GM12865 (cell line): ENCODE measurements at regions not wholly inside any gene's neighbourhood (a gene's known extent, or its start where the extent isn't known, plus 50 kb on each side); places are given as distances from the start of the nearest gene placed in this dataset.

Experiments used
- DNase-seq: peaks from one replicate; pipeline ENCODE4 v3.0.0; 2010; ENCODE audit warnings: low read depth
- H3K4me3 ChIP-seq: 2 replicates; pipeline ENCODE4 v1.5.1; 2011; ENCODE audit warnings: mild to moderate bottlenecking, low read depth, low read length, control low read depth
- CTCF ChIP-seq: IDR thresholded peaks from 2 replicates; pipeline ENCODE4 v1.5.1; 2011; ENCODE audit warnings: low read length, control low read depth, low read depth, inconsistent platforms; ENCODE audit not compliant: insufficient read depth; ENCODE audit errors: missing control alignments

GRCh38 chr2:183993052-183993451 is 605.3 kb upstream of the ZNF804A start:
- TF ChIP-seq CTCF = no peak
- no peak overlapping the region for H3K4me3 ChIP-seq
- peak; percentile 73 for DNase-seq

GRCh38 chr2:183995632-183996031 is 602.7 kb upstream of the ZNF804A start:
- TF ChIP-seq CTCF = no peak
- DNase-seq = peak; percentile 18
- H3K4me3 ChIP-seq = no peak overlapping the region

GRCh38 chr2:183996825-183997793 is 601.2 kb upstream of the ZNF804A start:
- DNase-seq = peak; percentile 21

GRCh38 chr2:183998041-183998796 is 600.1 kb upstream of the ZNF804A start:
- DNase-seq = peak; percentile 86
- no peak overlapping the region for H3K4me3 ChIP-seq
- no peak for TF ChIP-seq CTCF

More at GRCh38 chr2:183996825-183997793, 601.2 kb upstream of the ZNF804A start:
- TF ChIP-seq CTCF = no peak
- H3K4me3 ChIP-seq = no peak overlapping the region

- TF ChIP-seq CTCF = no peak
- H3K4me3 ChIP-seq = no peak overlapping the region
Measured at GRCh38 chr2:183998797-183999190, 599.5 kb upstream of the ZNF804A start.

GRCh38 chr2:184004289-184004947 is 593.9 kb upstream of the ZNF804A start:
- DNase-seq = peak; percentile 53
- H3K4me3 ChIP-seq = no peak overlapping the region
- no peak for TF ChIP-seq CTCF

More at GRCh38 chr2:183998797-183999190, 599.5 kb upstream of the ZNF804A start:
- peak; percentile 41 for DNase-seq
